ENCODE measurements at regions not wholly inside any gene's neighbourhood (a gene's known extent, or its start where the extent isn't known, plus 50 kb on each side); places are given as distances from the start of the nearest gene placed in this dataset.

DNA sequence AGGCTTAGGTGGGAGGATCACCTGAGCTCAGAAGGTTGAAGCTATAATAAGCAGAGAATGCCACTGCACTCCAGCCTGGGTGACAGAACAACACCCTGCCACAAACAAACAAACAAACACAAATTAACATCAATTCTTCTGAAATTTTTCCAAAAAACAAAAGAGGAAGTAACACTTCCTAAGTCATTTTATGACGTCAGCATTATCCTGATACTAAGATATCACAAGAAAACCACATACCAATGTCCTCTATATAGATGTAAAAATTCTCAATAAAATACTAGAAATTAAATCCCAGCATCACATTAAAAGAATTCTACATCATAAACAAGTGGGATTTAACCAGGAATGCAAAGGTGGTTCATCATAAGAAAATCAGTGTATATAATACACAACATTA lies 64.4 kb upstream of the STK26 start:
- TF ChIP-seq, protein P1, sequence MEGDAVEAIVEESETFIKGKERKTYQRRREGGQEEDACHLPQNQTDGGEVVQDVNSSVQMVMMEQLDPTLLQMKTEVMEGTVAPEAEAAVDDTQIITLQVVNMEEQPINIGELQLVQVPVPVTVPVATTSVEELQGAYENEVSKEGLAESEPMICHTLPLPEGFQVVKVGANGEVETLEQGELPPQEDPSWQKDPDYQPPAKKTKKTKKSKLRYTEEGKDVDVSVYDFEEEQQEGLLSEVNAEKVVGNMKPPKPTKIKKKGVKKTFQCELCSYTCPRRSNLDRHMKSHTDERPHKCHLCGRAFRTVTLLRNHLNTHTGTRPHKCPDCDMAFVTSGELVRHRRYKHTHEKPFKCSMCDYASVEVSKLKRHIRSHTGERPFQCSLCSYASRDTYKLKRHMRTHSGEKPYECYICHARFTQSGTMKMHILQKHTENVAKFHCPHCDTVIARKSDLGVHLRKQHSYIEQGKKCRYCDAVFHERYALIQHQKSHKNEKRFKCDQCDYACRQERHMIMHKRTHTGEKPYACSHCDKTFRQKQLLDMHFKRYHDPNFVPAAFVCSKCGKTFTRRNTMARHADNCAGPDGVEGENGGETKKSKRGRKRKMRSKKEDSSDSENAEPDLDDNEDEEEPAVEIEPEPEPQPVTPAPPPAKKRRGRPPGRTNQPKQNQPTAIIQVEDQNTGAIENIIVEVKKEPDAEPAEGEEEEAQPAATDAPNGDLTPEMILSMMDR (IDR thresholded peaks at IDR 0.05; ENCODE audit: extremely low read depth, insufficient read depth, missing control alignments) = no peak
- no peak for DNase-seq (ENCODE audit: low spot score)
- in situ Hi-C loops (cut with MboI; ENCODE audit: low pct_unique_long_range_greater_than_20kb, low sequenced_read_pairs, unreplicated experiment) = no loop called here

DNA sequence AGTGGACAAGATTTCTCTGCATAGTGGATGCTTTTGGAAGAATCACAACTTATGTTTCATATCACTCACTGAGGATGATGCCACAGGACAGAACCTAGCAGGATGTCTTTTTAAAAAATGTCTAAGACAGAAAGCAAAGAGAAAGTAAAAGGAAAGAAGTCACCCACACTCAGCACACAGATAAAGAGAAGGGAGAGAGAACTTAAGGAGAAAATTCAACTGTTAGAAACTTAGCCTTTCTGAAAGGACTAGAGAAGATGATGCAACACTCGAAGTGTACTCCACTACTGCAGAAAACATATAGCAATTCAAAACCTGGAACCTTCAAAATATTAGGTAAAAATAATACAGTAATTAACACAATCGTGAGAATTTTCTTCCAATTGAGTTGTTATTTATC lies 52.8 kb upstream of the STK26 start:
- in situ Hi-C loops (cut with MboI; ENCODE audit: low pct_unique_long_range_greater_than_20kb, low sequenced_read_pairs, unreplicated experiment) = no loop called here
- TF ChIP-seq, protein P1 (IDR thresholded peaks at IDR 0.05; ENCODE audit: extremely low read depth, insufficient read depth, missing control alignments) = no peak
- no peak for DNase-seq (ENCODE audit: low spot score)

All from GM13977 (cell line).